Mammary epithelial cell (primary cell): ENCODE measurements at regions not wholly inside any gene's neighbourhood (a gene's known extent, or its start where the extent isn't known, plus 50 kb on each side); places are given as distances from the start of the nearest gene placed in this dataset.

ENCODE experiments used
- CTCF ChIP-seq, 2 donors: IDR thresholded peaks in 1 of 2; conservative IDR thresholded peaks in 1 of 2; 2 replicates each; pipeline ENCODE4 v1.5.1; 2011 to 2012; ENCODE audit warnings: inconsistent platforms in 2 of 2, low read length in 2 of 2, mild to moderate bottlenecking in 2 of 2, control low read depth in 1 of 2, low read depth in 1 of 2; ENCODE audit not compliant: insufficient read depth in 1 of 2; ENCODE audit errors: extremely low read depth in 1 of 2
- EZH2 ChIP-seq: IDR thresholded peaks from 2 replicates; pipeline ENCODE4 v1.6.1; 2012; ENCODE audit warnings: low read length, inconsistent platforms, borderline replicate concordance

- no peak for TF ChIP-seq CTCF (conservative IDR thresholded peaks at IDR 0.05 in 1 of 2, IDR thresholded peaks at IDR 0.05 in 1 of 2; ENCODE audit: extremely low read depth in 1 of 2, insufficient read depth in 1 of 2, low read depth in 1 of 2, low read length in 2 of 2)
- no peak for TF ChIP-seq EZH2
These were observed 94.9 kb downstream of the ADRA2C start for GRCh38 chr4:3860913-3861636.
